Lower leg skin (tissue), 3 donors: ENCODE measurements at regions not wholly inside any gene's neighbourhood (a gene's known extent, or its start where the extent isn't known, plus 50 kb on each side); places are given as distances from the start of the nearest gene placed in this dataset.

ENCODE experiments used
- POLR2A ChIP-seq, 2 donors: fragments of 450-650 bp; IDR thresholded peaks; one replicate each; pipeline ENCODE4 v1.6.1; 2016 to 2017; ENCODE audit warnings: antibody characterized with exemption in 2 of 2, mild to moderate bottlenecking in 1 of 2, moderate library complexity in 1 of 2
- TF ChIP-seq, protein P1 (sequence below), 3 donors: fragments of 450-650 bp; IDR thresholded peaks; one replicate each; pipeline ENCODE4 v1.5.1; 2016; ENCODE audit warnings: antibody characterized with exemption in 3 of 3, mild to moderate bottlenecking in 3 of 3, moderate library complexity in 2 of 3

DNA sequence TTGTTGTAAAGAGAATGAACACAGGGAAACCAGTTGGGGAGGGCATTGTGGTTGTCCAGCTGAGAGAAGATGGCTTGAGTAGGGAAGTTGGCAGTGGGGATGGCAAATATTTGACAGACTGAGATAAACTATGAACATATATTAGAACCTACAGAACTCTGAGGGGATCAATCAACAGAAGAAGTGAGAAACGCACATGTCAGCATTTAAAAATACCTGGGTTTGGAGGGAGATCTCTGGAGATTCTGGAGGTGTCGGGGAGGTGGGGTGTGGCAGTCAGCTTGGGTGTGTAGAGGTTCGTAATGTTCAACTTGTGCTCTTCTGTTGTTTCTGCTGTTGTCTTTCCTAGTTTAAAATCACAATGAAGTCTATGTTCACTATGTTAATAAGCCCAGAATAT is 517.8 kb downstream of the AACS start:
- TF ChIP-seq, protein P1, sequence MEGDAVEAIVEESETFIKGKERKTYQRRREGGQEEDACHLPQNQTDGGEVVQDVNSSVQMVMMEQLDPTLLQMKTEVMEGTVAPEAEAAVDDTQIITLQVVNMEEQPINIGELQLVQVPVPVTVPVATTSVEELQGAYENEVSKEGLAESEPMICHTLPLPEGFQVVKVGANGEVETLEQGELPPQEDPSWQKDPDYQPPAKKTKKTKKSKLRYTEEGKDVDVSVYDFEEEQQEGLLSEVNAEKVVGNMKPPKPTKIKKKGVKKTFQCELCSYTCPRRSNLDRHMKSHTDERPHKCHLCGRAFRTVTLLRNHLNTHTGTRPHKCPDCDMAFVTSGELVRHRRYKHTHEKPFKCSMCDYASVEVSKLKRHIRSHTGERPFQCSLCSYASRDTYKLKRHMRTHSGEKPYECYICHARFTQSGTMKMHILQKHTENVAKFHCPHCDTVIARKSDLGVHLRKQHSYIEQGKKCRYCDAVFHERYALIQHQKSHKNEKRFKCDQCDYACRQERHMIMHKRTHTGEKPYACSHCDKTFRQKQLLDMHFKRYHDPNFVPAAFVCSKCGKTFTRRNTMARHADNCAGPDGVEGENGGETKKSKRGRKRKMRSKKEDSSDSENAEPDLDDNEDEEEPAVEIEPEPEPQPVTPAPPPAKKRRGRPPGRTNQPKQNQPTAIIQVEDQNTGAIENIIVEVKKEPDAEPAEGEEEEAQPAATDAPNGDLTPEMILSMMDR (IDR thresholded peaks at IDR 0.05) = no peak
- no peak for TF ChIP-seq POLR2A (IDR thresholded peaks at IDR 0.05)
